ENCODE measurements at regions not wholly inside any gene's neighbourhood (a gene's known extent, or its start where the extent isn't known, plus 50 kb on each side); places are given as distances from the start of the nearest gene placed in this dataset.

DNA sequence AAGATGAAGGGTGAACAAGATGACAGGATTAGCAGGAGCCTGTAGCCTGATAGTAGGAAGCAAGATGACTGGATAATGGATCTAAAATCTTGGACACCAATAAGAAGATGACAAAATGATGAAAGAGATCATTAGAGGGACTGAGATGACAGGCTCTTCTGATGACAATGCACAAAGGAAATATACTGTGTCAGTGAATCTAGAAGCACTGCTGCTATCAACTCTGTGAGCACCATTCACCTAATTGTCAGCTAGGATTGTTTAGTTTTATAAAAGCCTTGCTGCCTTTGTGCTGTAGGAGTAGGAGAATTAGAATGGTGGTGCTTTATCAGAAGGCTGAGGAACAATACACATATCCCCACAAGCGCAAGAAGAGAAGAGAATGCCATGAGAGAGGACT lies 1127.8 kb downstream of the DTWD2 start:
- Histone ChIP-seq H3K4me2 (ENCODE audit: control insufficient read depth, insufficient read depth) (no peak overlapping the region), H3K27ac (ENCODE audit: control insufficient read depth, insufficient read depth) (no peak overlapping the region), H3K9ac (ENCODE audit: control insufficient read depth, insufficient read depth, low read length) (no peak overlapping the region), H3K36me3 (ENCODE audit: control insufficient read depth in 2 of 2, insufficient read depth in 2 of 2, low read length in 1 of 2) (no peaks in the 10 kb centered on the region), H4K20me1 (ENCODE audit: control insufficient read depth, insufficient read depth) (no peaks in the 10 kb centered on the region), H3K27me3 (replicated peaks in 1 of 2; ENCODE audit: control insufficient read depth in 2 of 2, insufficient read depth in 2 of 2, low read length in 1 of 2) (no peaks in the 10 kb centered on the region), H3K4me3 (no peak overlapping the region), H3K79me2 (ENCODE audit: control insufficient read depth, insufficient read depth, low read length) (no peaks in the 10 kb centered on the region), H3K9me3 (replicated peaks; ENCODE audit: control insufficient read depth, insufficient read depth, low read length) (no peaks in the 10 kb centered on the region), H3K4me1 (ENCODE audit: control insufficient read depth, insufficient read depth, low read length) (no peaks in the 10 kb centered on the region), H2AFZ (ENCODE audit: control insufficient read depth, low read depth, low read length) (no peak overlapping the region)
- FAIRE-seq (no peak), ATAC-seq (no peak), DNase-seq (ENCODE audit: low read depth, low spot score) (no peak)
- RAD21 ChIA-PET (ENCODE audit: unreplicated experiment) = no interaction called here
- CTCF ChIA-PET = interaction anchor here (1.0 kb wide), 1 partner anchor 14 kb away, joined by 3 read pairs; no protein-coding TSS in a partner anchor
- intact Hi-C loops (cut with micrococcal nuclease; ENCODE audit: unreplicated experiment) (no loop called here), in situ Hi-C loops (cut with MboI) (no loop called here)
- SMC1A ChIA-PET (ENCODE audit: uncharacterized antibody, unreplicated experiment) = interaction anchor here (0.9 to 1.3 kb wide), 2 partner anchors 28 to 33 kb away, joined by 3 read pairs; no protein-coding TSS in a partner anchor
- no peak for TF ChIP-seq SMARCA5 (IDR thresholded peaks at IDR 0.05)
- no peak for TF ChIP-seq RELA (IDR thresholded peaks at IDR 0.05; ENCODE audit: borderline replicate concordance, partially characterized antibody)
- WGBS (ENCODE audit: insufficient coverage, insufficient replicate concordance, low lambda C conversion rate, missing lambda C conversion rate) = 40% methylated on average over 1 of the region's 1 CpG
- no TSS peak for BruUV-seq (replicated peaks)
- POLR2A ChIA-PET = no interaction called here

DNA sequence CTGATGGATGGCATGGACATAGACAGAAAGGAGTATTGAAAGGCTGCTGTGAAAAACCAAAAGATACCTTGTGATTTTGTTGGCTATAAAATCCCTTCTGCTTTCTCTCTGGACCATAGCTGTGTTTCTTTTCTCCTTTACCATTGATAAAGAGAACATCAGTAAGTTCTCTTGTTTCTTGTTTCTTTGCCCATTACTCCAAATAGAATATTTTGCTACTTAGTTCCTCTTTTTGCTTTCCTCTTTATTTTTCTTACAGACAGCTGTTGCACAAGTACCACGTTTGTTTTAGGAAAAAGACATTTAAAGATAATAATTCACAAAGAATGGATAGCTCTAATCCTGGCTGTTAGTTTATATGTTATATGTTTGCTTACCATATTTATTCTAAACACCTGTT lies 1129.2 kb downstream of the DTWD2 start:
- ChIA-PET RAD21 (ENCODE audit: unreplicated experiment) (no interaction called here), CTCF (interaction anchor here (0.6 kb wide), 1 partner anchor 1763 kb away, joined by 3 read pairs; no protein-coding TSS in a partner anchor), POLR2A (no interaction called here), SMC1A (ENCODE audit: uncharacterized antibody, unreplicated experiment) (no interaction called here)
- Histone ChIP-seq H3K4me2 (ENCODE audit: control insufficient read depth, insufficient read depth) (no peak overlapping the region), H3K79me2 (ENCODE audit: control insufficient read depth, insufficient read depth, low read length) (no peaks in the 10 kb centered on the region), H2AFZ (ENCODE audit: control insufficient read depth, low read depth, low read length) (no peak overlapping the region), H3K4me1 (ENCODE audit: control insufficient read depth, insufficient read depth, low read length) (no peaks in the 10 kb centered on the region), H3K27ac (ENCODE audit: control insufficient read depth, insufficient read depth) (no peak overlapping the region), H3K4me3 (no peak overlapping the region), H3K27me3 (replicated peaks in 1 of 2; ENCODE audit: control insufficient read depth in 2 of 2, insufficient read depth in 2 of 2, low read length in 1 of 2) (no peaks in the 10 kb centered on the region), H3K9ac (ENCODE audit: control insufficient read depth, insufficient read depth, low read length) (no peak overlapping the region), H3K9me3 (replicated peaks; ENCODE audit: control insufficient read depth, insufficient read depth, low read length) (no peaks in the 10 kb centered on the region), H3K36me3 (ENCODE audit: control insufficient read depth in 2 of 2, insufficient read depth in 2 of 2, low read length in 1 of 2) (no peaks in the 10 kb centered on the region), H4K20me1 (ENCODE audit: control insufficient read depth, insufficient read depth) (no peaks in the 10 kb centered on the region)
- no peak for TF ChIP-seq FOS (IDR thresholded peaks at IDR 0.05; ENCODE audit: borderline replicate concordance, extremely low read depth, insufficient read length)
- in situ Hi-C loops (cut with MboI) (no loop called here), intact Hi-C loops (cut with micrococcal nuclease; ENCODE audit: unreplicated experiment) (no loop called here)
- no peak for DNase-seq (ENCODE audit: low read depth, low spot score)
- FAIRE-seq = no peak
- no peak for ATAC-seq
- 0% methylated on average over 1 of the region's 1 CpG for WGBS (ENCODE audit: insufficient coverage, insufficient replicate concordance, low lambda C conversion rate, missing lambda C conversion rate)
- no TSS peak for BruUV-seq (replicated peaks)

Measured in GM12878 (cell line).